Prostate gland (tissue), 2 donors: ENCODE measurements at regions not wholly inside any gene's neighbourhood (a gene's known extent, or its start where the extent isn't known, plus 50 kb on each side); places are given as distances from the start of the nearest gene placed in this dataset.

Experiments used
- CTCF ChIP-seq, 4 experiments: fragments of 200-600 bp in 2 of 4; fragments of 450-650 bp in 2 of 4; sonication (generic) in 2 of 4; IDR thresholded peaks; 1 replicate in 3 of 4; 2 replicates in 1 of 4; pipeline ENCODE4 v1.5.1; 2016 to 2019; ENCODE audit warnings: antibody characterized with exemption in 4 of 4, mild to moderate bottlenecking in 2 of 4, moderate library complexity in 2 of 4
- POLR2AphosphoS5 ChIP-seq: sonication (generic); formaldehyde crosslinking; IDR thresholded peaks from one replicate; pipeline ENCODE4 v1.6.1; 2017; ENCODE audit warnings: antibody characterized with exemption

DNA sequence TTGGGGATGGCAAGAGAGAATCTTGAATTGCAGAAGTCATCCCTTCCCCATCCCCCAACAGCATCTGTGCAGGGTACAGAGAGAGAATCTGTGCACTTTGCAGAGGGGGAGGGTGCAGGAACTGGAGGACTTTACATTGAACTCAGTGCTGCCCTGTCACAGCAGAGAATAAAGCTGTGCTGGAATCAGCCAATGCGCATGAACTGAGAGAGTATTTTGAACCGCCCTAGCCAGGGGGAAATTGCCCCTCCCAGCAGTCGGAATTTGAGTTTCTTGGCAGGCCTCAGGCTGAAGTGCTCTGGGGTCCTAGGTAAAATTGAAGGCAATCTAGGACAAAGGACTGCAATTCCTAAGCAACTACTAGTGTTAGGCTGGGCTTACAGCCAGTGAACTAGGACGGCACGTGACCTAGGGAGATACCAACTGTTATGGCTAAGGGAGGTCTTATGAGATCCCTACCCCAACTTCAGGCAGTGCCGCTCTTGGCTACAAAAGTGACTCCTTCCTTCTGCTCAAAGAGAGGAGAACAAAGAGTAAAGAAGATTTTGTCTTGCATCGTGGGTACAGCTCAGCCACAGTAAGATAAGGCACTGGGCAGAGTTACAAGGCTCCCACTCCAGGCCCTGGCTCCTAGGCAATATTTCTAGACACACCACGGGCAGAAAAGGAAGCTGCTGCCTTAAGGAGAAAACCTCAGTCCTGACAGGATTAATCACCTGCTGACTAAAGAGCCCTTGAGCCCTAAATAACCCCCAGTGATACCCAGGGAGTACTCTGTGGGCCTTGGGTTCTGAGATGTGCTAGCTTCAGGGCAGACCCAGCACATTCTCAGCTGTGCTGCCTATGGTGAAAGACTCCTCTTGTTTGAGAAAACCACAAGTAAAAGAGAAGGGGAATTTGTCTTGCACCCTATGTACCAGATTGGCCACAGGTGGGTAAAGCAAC, 300.5 kb upstream of the ALCAM start:
- TF ChIP-seq CTCF (IDR thresholded peaks at IDR 0.05) (no peak), POLR2AphosphoS5 (no peak)
